Prostate gland (tissue), 2 donors: ENCODE measurements at regions not wholly inside any gene's neighbourhood (a gene's known extent, or its start where the extent isn't known, plus 50 kb on each side); places are given as distances from the start of the nearest gene placed in this dataset.

Source experiments
- DNase-seq: peaks from one replicate; pipeline ENCODE4 v3.0.0-alpha.2; 2019; ENCODE audit warnings: low spot score
- H3K27ac ChIP-seq, 2 donors: fragments of 200-600 bp; sonication (generic); 2 replicates each; pipeline ENCODE4 v1.5.1; 2017 to 2019
- H3K27me3 ChIP-seq: fragments of 200-600 bp; sonication (generic); replicated peaks from 2 replicates; pipeline ENCODE4 v1.5.1; 2019; ENCODE audit not compliant: insufficient read depth
- H3K36me3 ChIP-seq, 2 donors: fragments of 200-600 bp; sonication (generic); 1 replicate in 1 of 2; 2 replicates in 1 of 2; pipeline versions ENCODE4 v1.5.1 to v1.8.1; 2017 to 2019
- H3K4me1 ChIP-seq: fragments of 200-600 bp; sonication (generic); replicated peaks from 2 replicates; pipeline ENCODE4 v1.5.1; 2019
- H3K4me3 ChIP-seq, 2 donors: fragments of 200-600 bp; sonication (generic); 2 replicates each; pipeline ENCODE4 v1.5.1; 2017 to 2019
- H3K9me3 ChIP-seq: fragments of 200-600 bp; sonication (generic); 2 replicates; pipeline ENCODE4 v1.5.1; 2017
- CTCF ChIP-seq, 4 experiments: fragments of 200-600 bp in 2 of 4; fragments of 450-650 bp in 2 of 4; sonication (generic) in 2 of 4; IDR thresholded peaks; 1 replicate in 3 of 4; 2 replicates in 1 of 4; pipeline ENCODE4 v1.5.1; 2016 to 2019; ENCODE audit warnings: antibody characterized with exemption in 4 of 4, mild to moderate bottlenecking in 2 of 4, moderate library complexity in 2 of 4
- POLR2A ChIP-seq: fragments of 450-650 bp; IDR thresholded peaks from one replicate; pipeline ENCODE4 v1.6.1; 2016; ENCODE audit warnings: antibody characterized with exemption, mild to moderate bottlenecking
- POLR2AphosphoS5 ChIP-seq: sonication (generic); formaldehyde crosslinking; IDR thresholded peaks from one replicate; pipeline ENCODE4 v1.6.1; 2017; ENCODE audit warnings: antibody characterized with exemption
- WGBS: methylation state at CpG from one replicate; pipeline ENCODE4 v1.1.5; 2018; 5-methylcytosine and 5-hydroxymethylcytosine counted together
- intact Hi-C: fragments of 100-400 bp; cut with DNase I; formaldehyde crosslinking; loops from one replicate; pipeline ENCODE4 v1.14.2; 2022

GRCh38 chr5:18051953-18052352, 417.7 kb downstream of the TAF11L14 start:
- no peak overlapping the region for H3K27ac ChIP-seq
- no peaks in the 10 kb centered on the region for H3K9me3 ChIP-seq
- intact Hi-C loops: no loop called here
- H3K4me3 ChIP-seq: no peak overlapping the region
- WGBS: 48% methylated on average over 1 of the region's 1 CpG
- no peaks in the 10 kb centered on the region for H3K36me3 ChIP-seq
- DNase-seq: no peak
- TF ChIP-seq CTCF (IDR thresholded peaks at IDR 0.05): no peak
- no peak for TF ChIP-seq POLR2A
- no peak for TF ChIP-seq POLR2AphosphoS5
- no peaks in the 10 kb centered on the region for H3K27me3 ChIP-seq
- H3K4me1 ChIP-seq: no peaks in the 10 kb centered on the region

- WGBS: 88% methylated on average over 3 of the region's 3 CpGs
- Histone ChIP-seq H3K27me3 (no peaks in the 10 kb centered on the region), H3K4me1 (no peaks in the 10 kb centered on the region), H3K4me3 (no peak overlapping the region), H3K27ac (no peak overlapping the region), H3K9me3 (no peaks in the 10 kb centered on the region), H3K36me3 (no peaks in the 10 kb centered on the region)
- intact Hi-C loops: no loop called here
- no peak for TF ChIP-seq CTCF (IDR thresholded peaks at IDR 0.05)
- TF ChIP-seq POLR2AphosphoS5: no peak
- no peak for TF ChIP-seq POLR2A
- DNase-seq: no peak
Measured at GRCh38 chr5:18052569-18052968, 418.3 kb downstream of the TAF11L14 start.

- Histone ChIP-seq H3K27me3 (no peaks in the 10 kb centered on the region), H3K4me1 (no peaks in the 10 kb centered on the region), H3K27ac (no peak overlapping the region), H3K9me3 (no peaks in the 10 kb centered on the region), H3K36me3 (no peaks in the 10 kb centered on the region), H3K4me3 (no peak overlapping the region)
- DNase-seq: no peak
- TF ChIP-seq CTCF (IDR thresholded peaks at IDR 0.05) (no peak), POLR2A (no peak), POLR2AphosphoS5 (no peak)
- 80% methylated on average over 3 of the region's 3 CpGs for WGBS
- intact Hi-C loops: no loop called here
Measured at GRCh38 chr5:18057725-18058124, 423.5 kb downstream of the TAF11L14 start.

GRCh38 chr5:18067615-18068014, 433.4 kb downstream of the TAF11L14 start:
- Histone ChIP-seq H3K4me1 (no peaks in the 10 kb centered on the region), H3K27me3 (no peaks in the 10 kb centered on the region), H3K27ac (no peak overlapping the region), H3K36me3 (no peaks in the 10 kb centered on the region), H3K4me3 (no peak overlapping the region), H3K9me3 (no peaks in the 10 kb centered on the region)
- 46% methylated on average over 2 of the region's 2 CpGs for WGBS
- TF ChIP-seq POLR2A (no peak), POLR2AphosphoS5 (no peak), CTCF (IDR thresholded peaks at IDR 0.05) (no peak)
- no peak for DNase-seq
- intact Hi-C loops: no loop called here

- H3K27ac ChIP-seq: no peak overlapping the region
- WGBS: 55% methylated on average over 5 of the region's 5 CpGs
- no peak for TF ChIP-seq CTCF (IDR thresholded peaks at IDR 0.05)
- TF ChIP-seq POLR2A: no peak
- no peak for TF ChIP-seq POLR2AphosphoS5
- H3K27me3 ChIP-seq: no peaks in the 10 kb centered on the region
- no peak overlapping the region for H3K4me3 ChIP-seq
- H3K9me3 ChIP-seq: no peaks in the 10 kb centered on the region
- no peaks in the 10 kb centered on the region for H3K4me1 ChIP-seq
- no peaks in the 10 kb centered on the region for H3K36me3 ChIP-seq
- no peak for DNase-seq
- intact Hi-C loops: no loop called here
Measured at GRCh38 chr5:18068826-18069225, 434.6 kb downstream of the TAF11L14 start.
